ENCODE measurements at regions not wholly inside any gene's neighbourhood (a gene's known extent, or its start where the extent isn't known, plus 50 kb on each side); places are given as distances from the start of the nearest gene placed in this dataset.

GRCh38 chr2:7472465-7472864 lies 555.3 kb downstream of the RNF144A start:
- Histone ChIP-seq H3K4me3 (ENCODE audit: low read length, poor library complexity, severe bottlenecking) (no peak overlapping the region), H3K27me3 (ENCODE audit: insufficient read depth, low read length, poor library complexity, severe bottlenecking) (no peaks in the 10 kb centered on the region), H3K36me3 (ENCODE audit: insufficient read depth, low read length) (no peaks in the 10 kb centered on the region), H2AFZ (ENCODE audit: low read length) (no peak overlapping the region), H3K9me2 (replicated peaks; ENCODE audit: low read depth, low read length) (no peaks in the 10 kb centered on the region), H3K79me2 (ENCODE audit: insufficient read depth, low read length) (no peaks in the 10 kb centered on the region), H3K4me1 (ENCODE audit: insufficient read depth, low read length, poor library complexity, severe bottlenecking) (no peaks in the 10 kb centered on the region), H3K4me2 (ENCODE audit: low read depth, low read length, poor library complexity, severe bottlenecking) (no peak overlapping the region), H3K9ac (ENCODE audit: low read depth, low read length, poor library complexity, severe bottlenecking) (no peak overlapping the region), H4K20me1 (ENCODE audit: insufficient read depth, low read length, poor library complexity, severe bottlenecking) (no peaks in the 10 kb centered on the region), H3K9me3 (ENCODE audit: insufficient read depth, low read depth, low read length) (no peaks in the 10 kb centered on the region), H3F3A (ENCODE audit: low read depth) (no peaks in the 10 kb centered on the region)
- TF ChIP-seq CTCF (conservative IDR thresholded peaks at IDR 0.05; ENCODE audit: low read length) (no peak), EZH2phosphoT487 (IDR thresholded peaks at IDR 0.05; ENCODE audit: borderline replicate concordance) (no peak)

DNA sequence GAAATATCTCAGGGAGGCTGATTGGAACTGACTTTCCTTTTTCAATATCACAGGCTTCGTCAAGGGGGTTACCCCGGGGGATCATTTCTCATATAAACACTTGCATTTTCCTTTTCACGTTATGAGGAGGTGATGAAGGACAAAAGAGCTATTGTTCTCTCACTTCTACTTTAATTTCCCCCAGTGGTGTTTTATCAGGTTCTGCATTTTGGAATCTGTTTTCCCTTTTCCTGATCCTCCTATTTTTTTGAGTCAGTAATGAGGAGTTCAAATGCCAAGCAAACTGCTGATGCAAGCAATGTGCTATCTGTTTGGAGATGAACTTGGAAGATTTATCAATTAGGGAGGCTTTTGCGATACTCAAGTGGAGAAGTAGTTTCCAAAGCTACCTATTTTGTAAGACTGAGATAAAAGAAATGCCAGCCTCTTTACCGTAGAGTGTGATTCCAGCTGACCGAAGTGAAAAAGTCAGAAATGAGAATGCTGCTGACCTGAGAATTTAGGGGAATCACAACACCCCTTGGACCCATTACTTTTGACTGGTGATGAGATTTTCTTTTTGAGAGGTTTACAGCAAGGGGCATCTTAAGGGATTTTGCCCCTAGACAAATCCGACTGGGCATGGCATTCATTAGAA lies 556.0 kb downstream of the RNF144A start:
- Histone ChIP-seq H3K4me2 (ENCODE audit: low read depth, low read length, poor library complexity, severe bottlenecking) (no peak overlapping the region), H4K20me1 (ENCODE audit: insufficient read depth, low read length, poor library complexity, severe bottlenecking) (no peaks in the 10 kb centered on the region), H3K4me1 (ENCODE audit: insufficient read depth, low read length, poor library complexity, severe bottlenecking) (no peaks in the 10 kb centered on the region), H3K9me3 (ENCODE audit: insufficient read depth, low read depth, low read length) (no peaks in the 10 kb centered on the region), H2AFZ (ENCODE audit: low read length) (no peak overlapping the region), H3K9me2 (replicated peaks; ENCODE audit: low read depth, low read length) (no peaks in the 10 kb centered on the region), H3F3A (ENCODE audit: low read depth) (no peaks in the 10 kb centered on the region), H3K9ac (ENCODE audit: low read depth, low read length, poor library complexity, severe bottlenecking) (no peak overlapping the region), H3K4me3 (ENCODE audit: low read length, poor library complexity, severe bottlenecking) (no peak overlapping the region), H3K27me3 (ENCODE audit: insufficient read depth, low read length, poor library complexity, severe bottlenecking) (no peaks in the 10 kb centered on the region), H3K36me3 (ENCODE audit: insufficient read depth, low read length) (no peaks in the 10 kb centered on the region), H3K79me2 (ENCODE audit: insufficient read depth, low read length) (no peaks in the 10 kb centered on the region)
- TF ChIP-seq CTCF (conservative IDR thresholded peaks at IDR 0.05; ENCODE audit: low read length) = no peak
- no peak for TF ChIP-seq EZH2phosphoT487 (IDR thresholded peaks at IDR 0.05; ENCODE audit: borderline replicate concordance)

DNA sequence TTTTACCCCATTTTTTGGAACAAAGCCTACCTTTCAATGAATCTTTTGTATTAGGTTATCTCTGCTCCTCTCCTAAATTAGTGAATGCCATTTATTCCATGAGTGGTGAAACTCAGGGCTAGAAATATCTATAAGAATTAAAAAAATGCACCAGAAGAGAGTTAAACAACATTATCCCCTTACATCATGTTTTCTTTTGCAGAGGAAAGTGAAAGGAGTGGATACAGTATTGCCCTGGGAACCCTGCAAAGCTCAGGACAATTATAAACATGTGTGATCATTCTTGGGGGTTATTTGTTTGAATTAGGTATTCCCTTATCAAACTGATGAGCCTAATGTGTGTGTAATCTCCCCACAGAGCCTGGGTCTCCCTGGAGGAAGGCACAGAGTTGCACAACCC lies 559.2 kb downstream of the RNF144A start:
- Histone ChIP-seq H3K9me2 (replicated peaks; ENCODE audit: low read depth, low read length) (no peaks in the 10 kb centered on the region), H3F3A (ENCODE audit: low read depth) (no peaks in the 10 kb centered on the region)

More for the DNA sequence above, 559.2 kb downstream of the RNF144A start:
- H3K4me1 ChIP-seq (ENCODE audit: insufficient read depth, low read length, poor library complexity, severe bottlenecking) = no peaks in the 10 kb centered on the region
- H3K79me2 ChIP-seq (ENCODE audit: insufficient read depth, low read length) = no peaks in the 10 kb centered on the region
- no peaks in the 10 kb centered on the region for H3K36me3 ChIP-seq (ENCODE audit: insufficient read depth, low read length)
- H3K9me3 ChIP-seq (ENCODE audit: insufficient read depth, low read depth, low read length) = no peaks in the 10 kb centered on the region
- no peak overlapping the region for H3K9ac ChIP-seq (ENCODE audit: low read depth, low read length, poor library complexity, severe bottlenecking)
- H3K27me3 ChIP-seq (ENCODE audit: insufficient read depth, low read length, poor library complexity, severe bottlenecking) = no peaks in the 10 kb centered on the region
- no peak overlapping the region for H3K4me3 ChIP-seq (ENCODE audit: low read length, poor library complexity, severe bottlenecking)
- no peak overlapping the region for H3K4me2 ChIP-seq (ENCODE audit: low read depth, low read length, poor library complexity, severe bottlenecking)
- no peaks in the 10 kb centered on the region for H4K20me1 ChIP-seq (ENCODE audit: insufficient read depth, low read length, poor library complexity, severe bottlenecking)
- TF ChIP-seq EZH2phosphoT487 (IDR thresholded peaks at IDR 0.05; ENCODE audit: borderline replicate concordance) (no peak), CTCF (conservative IDR thresholded peaks at IDR 0.05; ENCODE audit: low read length) (no peak)
- H2AFZ ChIP-seq (ENCODE audit: low read length) = no peak overlapping the region

Data from Loucy (cell line).